H7 (cell line): ENCODE measurements at regions not wholly inside any gene's neighbourhood (a gene's known extent, or its start where the extent isn't known, plus 50 kb on each side); places are given as distances from the start of the nearest gene placed in this dataset.

ENCODE experiments used
- DNase-seq: peaks from one replicate; pipeline ENCODE4 v3.0.0; 2012
- H3K27me3 ChIP-seq: 2 replicates; pipeline ENCODE4 v1.6.0; 2011; ENCODE audit warnings: mild to moderate bottlenecking, low read length; ENCODE audit not compliant: control insufficient read depth, insufficient read depth
- H3K36me3 ChIP-seq: replicated peaks from 2 replicates; pipeline ENCODE4 v1.5.1; 2011; ENCODE audit warnings: low read length; ENCODE audit not compliant: control insufficient read depth, insufficient read depth
- H3K4me3 ChIP-seq: 2 replicates; pipeline ENCODE4 v1.5.1; 2011; ENCODE audit warnings: low read depth, mild to moderate bottlenecking, control low read depth, low read length, moderate library complexity; ENCODE audit not compliant: insufficient read depth

- Histone ChIP-seq H3K36me3 (no peaks in the 10 kb centered on the region), H3K4me3 (no peak overlapping the region), H3K27me3 (no peaks in the 10 kb centered on the region)
- DNase-seq = no peak
Measured at GRCh38 chr20:17042122-17042521, 184.7 kb upstream of the PCSK2 start.

GRCh38 chr20:17043323-17043722, 183.5 kb upstream of the PCSK2 start:
- no peaks in the 10 kb centered on the region for H3K27me3 ChIP-seq
- DNase-seq = no peak
- H3K4me3 ChIP-seq = no peak overlapping the region
- H3K36me3 ChIP-seq = no peaks in the 10 kb centered on the region

- no peak overlapping the region for H3K4me3 ChIP-seq
- no peaks in the 10 kb centered on the region for H3K36me3 ChIP-seq
- no peaks in the 10 kb centered on the region for H3K27me3 ChIP-seq
- no peak for DNase-seq
Measured at GRCh38 chr20:17044891-17045290, 181.9 kb upstream of the PCSK2 start.

- no peaks in the 10 kb centered on the region for H3K36me3 ChIP-seq
- no peaks in the 10 kb centered on the region for H3K27me3 ChIP-seq
- H3K4me3 ChIP-seq = no peak overlapping the region
- no peak for DNase-seq
Measured at GRCh38 chr20:17059465-17059864, 167.4 kb upstream of the PCSK2 start.

GRCh38 chr20:17061715-17062114, 165.1 kb upstream of the PCSK2 start:
- H3K36me3 ChIP-seq = no peaks in the 10 kb centered on the region
- no peak overlapping the region for H3K4me3 ChIP-seq
- DNase-seq = no peak
- no peaks in the 10 kb centered on the region for H3K27me3 ChIP-seq

GRCh38 chr20:17062712-17063111, 164.1 kb upstream of the PCSK2 start:
- Histone ChIP-seq H3K36me3 (no peaks in the 10 kb centered on the region), H3K4me3 (no peak overlapping the region), H3K27me3 (no peaks in the 10 kb centered on the region)
- DNase-seq = no peak

- DNase-seq = peak; percentile 2
- H3K4me3 ChIP-seq = no peak overlapping the region
- H3K36me3 ChIP-seq = no peaks in the 10 kb centered on the region
- no peaks in the 10 kb centered on the region for H3K27me3 ChIP-seq
Measured at GRCh38 chr20:17066902-17067301, 159.9 kb upstream of the PCSK2 start.

- no peaks in the 10 kb centered on the region for H3K36me3 ChIP-seq
- DNase-seq = no peak
- H3K27me3 ChIP-seq = no peaks in the 10 kb centered on the region
- H3K4me3 ChIP-seq = no peak overlapping the region
Measured at GRCh38 chr20:17068084-17068711, 158.6 kb upstream of the PCSK2 start.

GRCh38 chr20:17077030-17077429, 149.8 kb upstream of the PCSK2 start:
- no peak for DNase-seq
- H3K36me3 ChIP-seq = no peaks in the 10 kb centered on the region
- no peak overlapping the region for H3K4me3 ChIP-seq
- no peaks in the 10 kb centered on the region for H3K27me3 ChIP-seq

GRCh38 chr20:17083738-17084137, 143.1 kb upstream of the PCSK2 start:
- Histone ChIP-seq H3K36me3 (no peaks in the 10 kb centered on the region), H3K27me3 (no peaks in the 10 kb centered on the region), H3K4me3 (no peak overlapping the region)
- no peak for DNase-seq

- H3K4me3 ChIP-seq = no peak overlapping the region
- no peaks in the 10 kb centered on the region for H3K36me3 ChIP-seq
- no peaks in the 10 kb centered on the region for H3K27me3 ChIP-seq
- DNase-seq = no peak
Measured at GRCh38 chr20:17084909-17085308, 141.9 kb upstream of the PCSK2 start.

GRCh38 chr20:17093782-17094181, 133.1 kb upstream of the PCSK2 start:
- no peak for DNase-seq
- no peaks in the 10 kb centered on the region for H3K27me3 ChIP-seq
- no peaks in the 10 kb centered on the region for H3K36me3 ChIP-seq
- H3K4me3 ChIP-seq = no peak overlapping the region

- H3K36me3 ChIP-seq = no peaks in the 10 kb centered on the region
- H3K27me3 ChIP-seq = no peaks in the 10 kb centered on the region
- H3K4me3 ChIP-seq = no peak overlapping the region
- no peak for DNase-seq
Measured at GRCh38 chr20:17097603-17098002, 129.2 kb upstream of the PCSK2 start.

GRCh38 chr20:17100506-17100905, 126.3 kb upstream of the PCSK2 start:
- Histone ChIP-seq H3K4me3 (no peak overlapping the region), H3K36me3 (no peaks in the 10 kb centered on the region), H3K27me3 (no peaks in the 10 kb centered on the region)
- DNase-seq = no peak

- H3K36me3 ChIP-seq = no peaks in the 10 kb centered on the region
- DNase-seq = no peak
- H3K27me3 ChIP-seq = no peaks in the 10 kb centered on the region
- H3K4me3 ChIP-seq = no peak overlapping the region
Measured at GRCh38 chr20:17107127-17107526, 119.7 kb upstream of the PCSK2 start.

GRCh38 chr20:17108896-17109295, 117.9 kb upstream of the PCSK2 start:
- no peak overlapping the region for H3K4me3 ChIP-seq
- no peaks in the 10 kb centered on the region for H3K27me3 ChIP-seq
- DNase-seq = no peak
- no peaks in the 10 kb centered on the region for H3K36me3 ChIP-seq
